ENCODE measurements at regions not wholly inside any gene's neighbourhood (a gene's known extent, or its start where the extent isn't known, plus 50 kb on each side); places are given as distances from the start of the nearest gene placed in this dataset.

DNA sequence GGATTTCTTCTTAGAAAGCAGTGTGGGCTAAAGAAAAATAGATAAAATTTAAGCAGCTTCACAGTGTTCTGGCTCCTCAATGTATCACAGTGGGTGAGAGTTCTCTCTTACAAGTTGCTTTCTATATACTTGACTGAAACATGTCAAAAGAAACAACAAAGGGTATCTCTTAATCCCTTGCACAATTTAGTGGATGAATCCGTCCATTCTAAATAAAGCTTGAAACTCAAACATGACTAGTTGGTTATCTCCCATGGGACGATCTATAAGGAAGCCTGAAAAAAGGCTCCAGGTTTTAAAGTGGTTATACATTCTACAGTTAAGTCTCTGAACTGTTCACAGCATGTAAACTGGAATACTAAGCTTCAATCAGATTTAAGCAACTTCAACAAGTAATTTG is 993.1 kb upstream of the CNTN5 start:
- Histone ChIP-seq H3K9me3 (no peaks in the 10 kb centered on the region), H3K4me2 (no peak overlapping the region), H3K4me1 (no peaks in the 10 kb centered on the region), H3K4me3 (no peak overlapping the region), H3K27ac (no peak overlapping the region)
- no peak for FAIRE-seq
- no peak for ATAC-seq
- ChIA-PET CTCF (no interaction called here), POLR2A (no interaction called here)
- no peak for DNase-seq (ENCODE audit: low read depth in 1 of 2, low spot score in 1 of 2)
- WGBS (ENCODE audit: missing lambda C conversion rate) = 11% methylated on average over 2 of the region's 2 CpGs
- TF ChIP-seq NPAS2 (CRISPR knock-in tag; IDR thresholded peaks at IDR 0.05; ENCODE audit: borderline replicate concordance) (no peak), JUN (IDR thresholded peaks at IDR 0.05) (no peak), TFCP2L1 (CRISPR knock-in tag; IDR thresholded peaks at IDR 0.05) (no peak), FOSB (CRISPR knock-in tag; IDR thresholded peaks at IDR 0.05) (no peak), FOSL2 (IDR thresholded peaks at IDR 0.05) (no peak), FOSL2 (CRISPR knock-in tag; IDR thresholded peaks at IDR 0.05) (no peak), CEBPB (IDR thresholded peaks at IDR 0.05) (no peak), ZSCAN20 (CRISPR knock-in tag; IDR thresholded peaks at IDR 0.05) (no peak), RAD21 (conservative IDR thresholded peaks at IDR 0.05 in 1 of 2, IDR thresholded peaks at IDR 0.05 in 1 of 2) (no peak), POLR2A (IDR thresholded peaks at IDR 0.05; ENCODE audit: low read length) (no peak), SREBF2 (IDR thresholded peaks at IDR 0.05) (no peak), EHMT2 (IDR thresholded peaks at IDR 0.05; ENCODE audit: low read depth) (no peak), JUNB (IDR thresholded peaks at IDR 0.05) (no peak), EP300 (IDR thresholded peaks at IDR 0.05) (no peak)
- TF ChIP-seq, protein P1, sequence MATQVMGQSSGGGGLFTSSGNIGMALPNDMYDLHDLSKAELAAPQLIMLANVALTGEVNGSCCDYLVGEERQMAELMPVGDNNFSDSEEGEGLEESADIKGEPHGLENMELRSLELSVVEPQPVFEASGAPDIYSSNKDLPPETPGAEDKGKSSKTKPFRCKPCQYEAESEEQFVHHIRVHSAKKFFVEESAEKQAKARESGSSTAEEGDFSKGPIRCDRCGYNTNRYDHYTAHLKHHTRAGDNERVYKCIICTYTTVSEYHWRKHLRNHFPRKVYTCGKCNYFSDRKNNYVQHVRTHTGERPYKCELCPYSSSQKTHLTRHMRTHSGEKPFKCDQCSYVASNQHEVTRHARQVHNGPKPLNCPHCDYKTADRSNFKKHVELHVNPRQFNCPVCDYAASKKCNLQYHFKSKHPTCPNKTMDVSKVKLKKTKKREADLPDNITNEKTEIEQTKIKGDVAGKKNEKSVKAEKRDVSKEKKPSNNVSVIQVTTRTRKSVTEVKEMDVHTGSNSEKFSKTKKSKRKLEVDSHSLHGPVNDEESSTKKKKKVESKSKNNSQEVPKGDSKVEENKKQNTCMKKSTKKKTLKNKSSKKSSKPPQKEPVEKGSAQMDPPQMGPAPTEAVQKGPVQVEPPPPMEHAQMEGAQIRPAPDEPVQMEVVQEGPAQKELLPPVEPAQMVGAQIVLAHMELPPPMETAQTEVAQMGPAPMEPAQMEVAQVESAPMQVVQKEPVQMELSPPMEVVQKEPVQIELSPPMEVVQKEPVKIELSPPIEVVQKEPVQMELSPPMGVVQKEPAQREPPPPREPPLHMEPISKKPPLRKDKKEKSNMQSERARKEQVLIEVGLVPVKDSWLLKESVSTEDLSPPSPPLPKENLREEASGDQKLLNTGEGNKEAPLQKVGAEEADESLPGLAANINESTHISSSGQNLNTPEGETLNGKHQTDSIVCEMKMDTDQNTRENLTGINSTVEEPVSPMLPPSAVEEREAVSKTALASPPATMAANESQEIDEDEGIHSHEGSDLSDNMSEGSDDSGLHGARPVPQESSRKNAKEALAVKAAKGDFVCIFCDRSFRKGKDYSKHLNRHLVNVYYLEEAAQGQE (IDR thresholded peaks at IDR 0.05) = no peak
- TF ChIP-seq, protein P2, sequence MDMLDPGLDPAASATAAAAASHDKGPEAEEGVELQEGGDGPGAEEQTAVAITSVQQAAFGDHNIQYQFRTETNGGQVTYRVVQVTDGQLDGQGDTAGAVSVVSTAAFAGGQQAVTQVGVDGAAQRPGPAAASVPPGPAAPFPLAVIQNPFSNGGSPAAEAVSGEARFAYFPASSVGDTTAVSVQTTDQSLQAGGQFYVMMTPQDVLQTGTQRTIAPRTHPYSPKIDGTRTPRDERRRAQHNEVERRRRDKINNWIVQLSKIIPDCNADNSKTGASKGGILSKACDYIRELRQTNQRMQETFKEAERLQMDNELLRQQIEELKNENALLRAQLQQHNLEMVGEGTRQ (IDR thresholded peaks at IDR 0.05) = no peak
- TF ChIP-seq, protein P3, sequence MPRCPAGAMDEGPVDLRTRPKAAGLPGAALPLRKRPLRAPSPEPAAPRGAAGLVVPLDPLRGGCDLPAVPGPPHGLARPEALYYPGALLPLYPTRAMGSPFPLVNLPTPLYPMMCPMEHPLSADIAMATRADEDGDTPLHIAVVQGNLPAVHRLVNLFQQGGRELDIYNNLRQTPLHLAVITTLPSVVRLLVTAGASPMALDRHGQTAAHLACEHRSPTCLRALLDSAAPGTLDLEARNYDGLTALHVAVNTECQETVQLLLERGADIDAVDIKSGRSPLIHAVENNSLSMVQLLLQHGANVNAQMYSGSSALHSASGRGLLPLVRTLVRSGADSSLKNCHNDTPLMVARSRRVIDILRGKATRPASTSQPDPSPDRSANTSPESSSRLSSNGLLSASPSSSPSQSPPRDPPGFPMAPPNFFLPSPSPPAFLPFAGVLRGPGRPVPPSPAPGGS (IDR thresholded peaks at IDR 0.05) = no peak
- TF ChIP-seq, protein P4, sequence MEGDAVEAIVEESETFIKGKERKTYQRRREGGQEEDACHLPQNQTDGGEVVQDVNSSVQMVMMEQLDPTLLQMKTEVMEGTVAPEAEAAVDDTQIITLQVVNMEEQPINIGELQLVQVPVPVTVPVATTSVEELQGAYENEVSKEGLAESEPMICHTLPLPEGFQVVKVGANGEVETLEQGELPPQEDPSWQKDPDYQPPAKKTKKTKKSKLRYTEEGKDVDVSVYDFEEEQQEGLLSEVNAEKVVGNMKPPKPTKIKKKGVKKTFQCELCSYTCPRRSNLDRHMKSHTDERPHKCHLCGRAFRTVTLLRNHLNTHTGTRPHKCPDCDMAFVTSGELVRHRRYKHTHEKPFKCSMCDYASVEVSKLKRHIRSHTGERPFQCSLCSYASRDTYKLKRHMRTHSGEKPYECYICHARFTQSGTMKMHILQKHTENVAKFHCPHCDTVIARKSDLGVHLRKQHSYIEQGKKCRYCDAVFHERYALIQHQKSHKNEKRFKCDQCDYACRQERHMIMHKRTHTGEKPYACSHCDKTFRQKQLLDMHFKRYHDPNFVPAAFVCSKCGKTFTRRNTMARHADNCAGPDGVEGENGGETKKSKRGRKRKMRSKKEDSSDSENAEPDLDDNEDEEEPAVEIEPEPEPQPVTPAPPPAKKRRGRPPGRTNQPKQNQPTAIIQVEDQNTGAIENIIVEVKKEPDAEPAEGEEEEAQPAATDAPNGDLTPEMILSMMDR (IDR thresholded peaks at IDR 0.05) = no peak

DNA sequence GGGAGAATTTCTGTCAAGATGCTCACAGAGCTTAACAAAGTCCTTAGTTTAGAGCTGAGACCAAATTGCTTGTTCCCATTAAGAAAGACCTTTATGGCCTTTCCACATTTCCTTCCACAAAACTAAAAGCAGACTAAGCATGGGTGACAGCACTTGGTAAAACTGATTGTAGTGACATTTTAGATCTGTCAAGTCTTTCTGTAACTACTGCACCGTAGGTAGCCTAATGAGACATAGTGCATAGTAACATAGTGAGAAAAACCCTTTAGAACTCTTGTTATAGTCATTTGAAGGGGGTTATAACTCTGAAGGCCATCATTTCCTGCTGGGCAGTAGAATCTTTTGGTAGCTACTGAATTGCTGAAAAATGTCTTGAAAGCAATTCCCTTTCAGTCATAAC is 990.9 kb upstream of the CNTN5 start:
- Histone ChIP-seq H3K4me1 (no peaks in the 10 kb centered on the region), H3K4me2 (no peak overlapping the region), H3K27ac (no peak overlapping the region), H3K4me3 (no peak overlapping the region), H3K9me3 (no peaks in the 10 kb centered on the region)
- WGBS (ENCODE audit: missing lambda C conversion rate) = 0% methylated on average over 1 of the region's 1 CpG
- ChIA-PET POLR2A (no interaction called here), CTCF (no interaction called here)
- TF ChIP-seq HOXA7 (CRISPR knock-in tag; IDR thresholded peaks at IDR 0.05) = no peak
- no peak for TF ChIP-seq TP53 (CRISPR knock-in tag; IDR thresholded peaks at IDR 0.05)
- no peak for TF ChIP-seq SMC3 (IDR thresholded peaks at IDR 0.05)
- TF ChIP-seq HOXB5 (CRISPR knock-in tag; IDR thresholded peaks at IDR 0.05) = no peak
- no peak for TF ChIP-seq RCOR1 (IDR thresholded peaks at IDR 0.05; ENCODE audit: low read depth, low read length)
- TF ChIP-seq EHMT2 (IDR thresholded peaks at IDR 0.05; ENCODE audit: low read depth) = no peak
- ATAC-seq (no peak), DNase-seq (ENCODE audit: low read depth in 1 of 2, low spot score in 1 of 2) (no peak), FAIRE-seq (no peak)

Data from A549 (cell line).